Osteoblast (primary cell): ENCODE measurements at regions not wholly inside any gene's neighbourhood (a gene's known extent, or its start where the extent isn't known, plus 50 kb on each side); places are given as distances from the start of the nearest gene placed in this dataset.

Source experiments
- DNase-seq: peaks from one replicate; pipeline ENCODE4 v3.0.0; 2011; ENCODE audit warnings: low spot score, mixed read lengths; ENCODE audit not compliant: insufficient read length; ENCODE audit errors: missing footprints
- H2AFZ ChIP-seq: 2 replicates; pipeline ENCODE4 v1.6.0; 2011; ENCODE audit warnings: mild to moderate bottlenecking, low read length
- H3K27ac ChIP-seq: 2 replicates; pipeline ENCODE4 v1.5.1; 2011; ENCODE audit warnings: mild to moderate bottlenecking, low read depth, low read length, moderate library complexity
- H3K27me3 ChIP-seq: 2 replicates; pipeline ENCODE4 v1.6.0; 2012; ENCODE audit warnings: mild to moderate bottlenecking, control low read depth, inconsistent platforms, low read length, moderate library complexity; ENCODE audit not compliant: insufficient read depth
- H3K36me3 ChIP-seq: 2 replicates; pipeline ENCODE4 v1.5.1; 2011; ENCODE audit warnings: mild to moderate bottlenecking, low read length, control low read depth, moderate library complexity; ENCODE audit not compliant: insufficient read depth
- H3K4me1 ChIP-seq: 2 replicates; pipeline ENCODE4 v1.5.1; 2011; ENCODE audit warnings: mild to moderate bottlenecking, low read length, control low read depth, moderate library complexity; ENCODE audit not compliant: insufficient read depth
- H3K4me2 ChIP-seq: 2 replicates; pipeline ENCODE4 v1.6.0; 2011; ENCODE audit warnings: mild to moderate bottlenecking, low read length; ENCODE audit not compliant: insufficient read depth
- H3K4me3 ChIP-seq: fragments of 200-600 bp; sonication (generic); 3 replicates; pipeline ENCODE4 v1.5.1; 2012; ENCODE audit warnings: mild to moderate bottlenecking, low read length, inconsistent platforms; ENCODE audit not compliant: insufficient read depth
- H3K79me2 ChIP-seq: 2 replicates; pipeline ENCODE4 v1.6.0; 2012; ENCODE audit warnings: mild to moderate bottlenecking, low read length, control low read depth, inconsistent platforms; ENCODE audit not compliant: insufficient read depth
- H3K9me3 ChIP-seq: 2 replicates; pipeline ENCODE4 v1.5.1; 2011; ENCODE audit warnings: low read depth, low read length, control low read depth
- H4K20me1 ChIP-seq: 2 replicates; pipeline ENCODE4 v1.6.0; 2012; ENCODE audit warnings: mild to moderate bottlenecking, low read length, control low read depth; ENCODE audit not compliant: insufficient read depth
- TF ChIP-seq, protein P1 (sequence below): IDR thresholded peaks from 2 replicates; pipeline ENCODE4 v1.5.1; 2011; ENCODE audit warnings: mild to moderate bottlenecking, low read depth, low read length, moderate library complexity; ENCODE audit errors: extremely low read depth

DNA sequence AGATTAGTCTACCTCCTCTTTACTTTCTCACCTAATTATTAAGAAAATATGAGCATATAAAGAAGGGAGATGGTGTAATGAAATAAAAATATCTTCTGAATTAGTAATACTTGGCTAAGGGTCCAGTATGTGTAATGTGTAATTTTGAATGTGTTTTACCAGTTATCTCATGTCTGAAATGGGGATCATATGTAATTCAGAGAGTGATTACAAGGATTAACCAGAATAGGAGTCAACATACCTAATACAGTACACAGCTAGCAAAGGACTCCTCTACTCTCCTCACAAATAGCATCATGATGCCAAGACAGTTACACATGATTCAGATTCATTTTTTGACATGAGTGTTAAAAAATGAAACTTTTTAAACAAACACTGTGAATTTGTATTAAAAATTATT, 570.4 kb downstream of the SI start:
- Histone ChIP-seq H4K20me1 (no peaks in the 10 kb centered on the region), H3K79me2 (no peaks in the 10 kb centered on the region), H3K4me3 (no peak overlapping the region), H3K4me1 (no peaks in the 10 kb centered on the region), H3K27ac (no peak overlapping the region), H2AFZ (no peak overlapping the region), H3K4me2 (no peak overlapping the region), H3K27me3 (no peaks in the 10 kb centered on the region), H3K36me3 (no peaks in the 10 kb centered on the region), H3K9me3 (peaks cover 2% of the 10 kb centered on the region)
- TF ChIP-seq, protein P1, sequence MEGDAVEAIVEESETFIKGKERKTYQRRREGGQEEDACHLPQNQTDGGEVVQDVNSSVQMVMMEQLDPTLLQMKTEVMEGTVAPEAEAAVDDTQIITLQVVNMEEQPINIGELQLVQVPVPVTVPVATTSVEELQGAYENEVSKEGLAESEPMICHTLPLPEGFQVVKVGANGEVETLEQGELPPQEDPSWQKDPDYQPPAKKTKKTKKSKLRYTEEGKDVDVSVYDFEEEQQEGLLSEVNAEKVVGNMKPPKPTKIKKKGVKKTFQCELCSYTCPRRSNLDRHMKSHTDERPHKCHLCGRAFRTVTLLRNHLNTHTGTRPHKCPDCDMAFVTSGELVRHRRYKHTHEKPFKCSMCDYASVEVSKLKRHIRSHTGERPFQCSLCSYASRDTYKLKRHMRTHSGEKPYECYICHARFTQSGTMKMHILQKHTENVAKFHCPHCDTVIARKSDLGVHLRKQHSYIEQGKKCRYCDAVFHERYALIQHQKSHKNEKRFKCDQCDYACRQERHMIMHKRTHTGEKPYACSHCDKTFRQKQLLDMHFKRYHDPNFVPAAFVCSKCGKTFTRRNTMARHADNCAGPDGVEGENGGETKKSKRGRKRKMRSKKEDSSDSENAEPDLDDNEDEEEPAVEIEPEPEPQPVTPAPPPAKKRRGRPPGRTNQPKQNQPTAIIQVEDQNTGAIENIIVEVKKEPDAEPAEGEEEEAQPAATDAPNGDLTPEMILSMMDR = no peak
- DNase-seq = no peak

DNA sequence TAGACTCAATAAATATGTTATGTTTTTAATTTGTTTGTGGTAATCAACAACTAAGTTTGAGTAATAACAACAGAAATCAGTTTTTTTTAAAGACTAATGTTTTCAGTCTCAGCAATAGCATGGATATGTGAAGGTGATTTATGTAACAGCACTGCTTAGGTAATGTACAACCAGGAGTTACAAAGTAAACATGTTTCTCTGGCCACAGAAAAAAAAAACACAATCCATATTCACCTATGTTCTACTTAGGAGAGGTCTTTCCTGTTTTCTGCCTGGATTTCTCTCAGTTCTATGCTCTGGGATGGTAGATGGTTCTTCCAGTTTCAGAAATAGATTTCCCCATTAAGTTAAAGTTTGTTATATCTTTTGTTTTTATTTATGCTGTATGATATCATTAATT, 579.4 kb downstream of the SI start:
- H3K79me2 ChIP-seq = no peaks in the 10 kb centered on the region
- no peak for DNase-seq

DNA sequence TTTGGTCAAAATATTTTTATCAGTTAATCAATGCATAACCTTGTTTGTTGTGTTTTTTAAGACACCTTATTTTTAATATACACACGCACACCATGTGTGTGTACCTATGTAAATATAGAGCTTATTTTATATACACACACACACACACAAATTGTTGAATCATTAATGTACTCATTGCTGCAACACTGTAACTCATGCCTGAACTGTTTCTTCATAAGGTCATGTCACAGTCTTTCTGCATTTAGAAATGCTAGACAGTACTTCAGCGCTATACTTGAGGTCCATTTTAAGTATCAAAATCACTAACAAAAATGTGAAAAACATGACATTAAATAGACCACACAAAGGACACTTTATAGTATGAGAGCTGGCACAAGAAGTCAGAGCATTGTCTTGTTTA, 589.4 kb downstream of the SI start:
- Histone ChIP-seq H2AFZ (no peak overlapping the region), H3K4me1 (no peaks in the 10 kb centered on the region), H3K9me3 (no peaks in the 10 kb centered on the region), H3K4me2 (no peak overlapping the region), H3K27me3 (no peaks in the 10 kb centered on the region), H4K20me1 (no peaks in the 10 kb centered on the region), H3K27ac (no peak overlapping the region), H3K79me2 (no peaks in the 10 kb centered on the region), H3K4me3 (no peak overlapping the region), H3K36me3 (no peaks in the 10 kb centered on the region)
- TF ChIP-seq, protein P1 = no peak
- no peak for DNase-seq

More for the DNA sequence above, 579.4 kb downstream of the SI start:
- no peaks in the 10 kb centered on the region for H3K9me3 ChIP-seq
- no peak overlapping the region for H2AFZ ChIP-seq
- no peak overlapping the region for H3K27ac ChIP-seq
- H4K20me1 ChIP-seq = no peaks in the 10 kb centered on the region
- H3K4me2 ChIP-seq = no peak overlapping the region
- TF ChIP-seq, protein P1 = no peak
- no peaks in the 10 kb centered on the region for H3K36me3 ChIP-seq
- H3K4me1 ChIP-seq = no peaks in the 10 kb centered on the region
- H3K27me3 ChIP-seq = no peaks in the 10 kb centered on the region
- H3K4me3 ChIP-seq = no peak overlapping the region

DNA sequence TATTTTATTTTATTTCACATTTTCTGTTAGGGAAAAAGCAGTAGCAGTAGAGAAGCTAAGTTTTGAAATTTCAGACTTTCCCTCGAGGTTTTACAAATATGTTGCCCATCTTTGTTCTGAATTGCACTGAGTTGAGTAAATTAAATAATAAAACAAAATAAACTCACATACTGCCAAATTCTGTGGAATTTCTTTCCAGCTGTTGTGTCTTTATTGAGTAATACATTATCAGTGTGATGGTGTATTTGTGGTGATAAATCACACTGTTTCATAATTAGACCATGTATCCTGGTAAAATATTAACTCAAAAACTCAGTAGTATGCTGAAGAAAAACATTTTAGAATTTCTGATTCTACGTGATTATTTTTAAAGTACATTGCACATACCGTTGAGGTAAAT, 592.1 kb downstream of the SI start:
- DNase-seq = no peak

More for the DNA sequence above, 592.1 kb downstream of the SI start:
- no peak overlapping the region for H3K4me2 ChIP-seq
- H3K4me3 ChIP-seq = no peak overlapping the region
- TF ChIP-seq, protein P1 = no peak
- H3K4me1 ChIP-seq = no peaks in the 10 kb centered on the region
- H3K9me3 ChIP-seq = no peaks in the 10 kb centered on the region
- H3K36me3 ChIP-seq = no peaks in the 10 kb centered on the region
- H3K27ac ChIP-seq = no peak overlapping the region
- H3K27me3 ChIP-seq = no peaks in the 10 kb centered on the region
- H4K20me1 ChIP-seq = no peaks in the 10 kb centered on the region
- no peaks in the 10 kb centered on the region for H3K79me2 ChIP-seq
- no peak overlapping the region for H2AFZ ChIP-seq
